Epithelial cell of prostate (primary cell): ENCODE measurements at regions not wholly inside any gene's neighbourhood (a gene's known extent, or its start where the extent isn't known, plus 50 kb on each side); places are given as distances from the start of the nearest gene placed in this dataset.
"Not testable (repeated sequence)": the region's sequence is repeated elsewhere in the genome, so short reads cannot be mapped to it uniquely, and the experiment has no call there.

Experiments used
- DNase-seq: peaks from one replicate; pipeline ENCODE4 v3.0.0-alpha.2; 2011; ENCODE audit warnings: low read depth, low spot score
- H3K27ac ChIP-seq: fragments of 450-650 bp; 2 replicates; pipeline ENCODE4 v1.5.1; 2017; ENCODE audit warnings: mild to moderate bottlenecking

DNA sequence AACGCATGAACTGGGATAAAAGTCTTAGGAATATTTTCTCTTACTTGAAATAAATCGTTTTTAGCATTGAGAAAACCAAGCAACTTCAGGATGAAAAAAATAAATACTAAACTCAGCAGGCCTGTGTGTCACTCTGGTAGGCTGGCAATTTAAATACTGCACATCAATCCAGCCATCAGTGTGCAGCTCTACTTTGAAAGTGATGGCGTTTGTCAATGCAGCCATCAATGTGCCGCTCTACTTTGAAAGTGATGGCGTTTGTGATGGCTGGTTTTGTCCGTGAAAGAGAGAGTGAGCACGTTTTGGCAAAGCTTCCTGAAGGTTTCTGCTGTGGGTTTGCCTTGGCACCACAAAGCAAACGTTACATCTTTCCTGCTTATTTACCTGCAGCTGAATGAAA, 543.5 kb upstream of the SALL3 start:
- DNase-seq: no peak
- no peak overlapping the region for H3K27ac ChIP-seq

DNA sequence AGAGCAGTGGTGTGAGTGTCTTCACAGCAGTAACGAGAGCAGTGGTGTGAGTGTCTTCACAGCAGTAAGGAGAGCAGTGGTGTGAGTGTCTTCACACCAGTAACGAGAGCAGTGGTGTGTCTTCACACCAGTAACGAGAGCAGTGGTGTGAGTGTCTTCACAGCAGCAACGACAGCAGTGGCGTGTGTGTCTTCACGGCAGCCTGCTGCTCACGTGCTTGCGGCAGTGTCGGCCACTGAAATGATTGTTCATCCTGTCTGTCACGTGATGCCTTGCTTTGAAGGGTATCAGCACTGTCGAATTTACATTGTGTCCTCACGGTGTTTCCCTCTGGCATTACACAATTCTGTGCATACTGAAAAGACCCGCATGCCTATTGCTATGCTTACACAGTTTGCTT, 541.4 kb upstream of the SALL3 start:
- not testable (repeated sequence) for DNase-seq, H3K27ac ChIP-seq

DNA sequence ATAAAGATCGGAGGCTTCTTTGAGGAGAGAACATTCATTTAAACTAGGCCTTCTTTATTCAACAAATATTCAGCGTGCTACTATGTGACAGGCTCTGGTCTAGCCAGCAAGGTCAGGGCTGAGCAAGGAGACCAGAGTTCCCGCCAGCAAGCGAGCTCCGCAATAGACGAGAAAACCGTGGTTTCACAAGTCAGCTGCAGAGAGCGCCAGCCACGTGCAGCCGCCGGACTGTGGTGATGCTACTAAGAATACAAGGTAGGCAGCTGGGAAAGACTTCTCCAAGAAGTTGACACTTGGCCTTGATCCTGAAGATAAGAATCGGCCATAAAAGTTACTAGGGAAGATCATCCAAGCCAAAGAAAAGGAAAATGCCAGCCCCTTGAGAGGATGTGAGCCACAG, 533.7 kb upstream of the SALL3 start:
- H3K27ac ChIP-seq: no peak overlapping the region
- no peak for DNase-seq

DNA sequence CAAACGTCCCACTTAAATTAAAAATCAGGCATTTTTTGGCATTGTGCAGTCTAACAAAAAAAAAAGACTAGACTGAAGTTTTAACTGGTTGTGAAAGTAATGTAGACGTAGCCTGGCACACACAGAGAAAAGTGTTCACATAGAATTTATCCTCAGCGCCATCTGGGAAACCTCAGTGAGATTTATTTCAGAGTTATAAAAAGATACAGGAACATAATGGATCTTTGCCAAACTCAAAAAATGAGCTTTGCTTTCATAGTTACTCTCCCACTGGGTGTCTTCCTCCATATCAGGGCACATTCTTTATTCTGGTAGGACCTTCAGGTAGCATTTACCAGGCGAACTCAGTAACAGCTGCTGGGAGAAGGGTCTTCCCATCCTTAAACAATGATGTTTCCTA, 532.4 kb upstream of the SALL3 start:
- H3K27ac ChIP-seq: no peak overlapping the region
- DNase-seq: no peak

DNA sequence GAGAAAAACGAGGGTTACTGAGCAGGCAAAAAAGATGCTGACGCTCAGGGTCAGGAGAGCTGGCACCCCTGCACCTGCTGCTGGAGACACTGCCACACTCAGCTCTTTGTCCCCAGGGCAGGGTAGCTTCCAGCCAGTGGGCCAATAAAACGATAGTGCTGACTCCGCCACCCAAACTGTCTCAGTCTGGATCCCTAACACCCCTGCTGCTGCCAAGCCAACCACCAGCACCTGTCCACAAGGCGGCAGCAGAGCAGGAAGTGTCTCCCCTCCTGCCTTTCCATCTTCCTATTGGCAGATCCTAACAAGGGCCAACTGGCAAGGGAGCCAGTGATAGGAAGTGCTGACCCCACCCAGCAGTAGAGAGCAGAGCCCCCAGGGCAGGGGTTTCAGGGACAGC, 531.5 kb upstream of the SALL3 start:
- DNase-seq: no peak
- no peak overlapping the region for H3K27ac ChIP-seq

DNA sequence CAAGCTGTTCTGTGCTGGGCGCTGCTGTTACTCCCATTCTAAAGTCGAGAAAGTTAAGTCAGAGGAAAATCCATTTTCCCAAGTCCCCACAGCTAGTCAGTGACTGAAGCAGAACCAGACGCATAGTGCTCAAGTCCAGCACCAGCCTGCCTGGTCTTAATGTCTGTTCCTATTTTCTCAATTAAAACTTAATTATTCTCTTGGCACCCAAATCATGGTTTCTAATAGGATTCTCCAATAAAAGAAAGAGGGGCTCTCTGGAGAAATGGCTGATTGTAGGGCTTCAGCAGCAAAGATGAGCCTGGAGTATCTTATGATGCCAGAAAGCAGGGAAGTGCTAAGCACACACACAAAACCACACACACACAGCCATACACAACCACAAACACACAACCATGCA, 531.0 kb upstream of the SALL3 start:
- H3K27ac ChIP-seq: no peak overlapping the region
- no peak for DNase-seq

DNA sequence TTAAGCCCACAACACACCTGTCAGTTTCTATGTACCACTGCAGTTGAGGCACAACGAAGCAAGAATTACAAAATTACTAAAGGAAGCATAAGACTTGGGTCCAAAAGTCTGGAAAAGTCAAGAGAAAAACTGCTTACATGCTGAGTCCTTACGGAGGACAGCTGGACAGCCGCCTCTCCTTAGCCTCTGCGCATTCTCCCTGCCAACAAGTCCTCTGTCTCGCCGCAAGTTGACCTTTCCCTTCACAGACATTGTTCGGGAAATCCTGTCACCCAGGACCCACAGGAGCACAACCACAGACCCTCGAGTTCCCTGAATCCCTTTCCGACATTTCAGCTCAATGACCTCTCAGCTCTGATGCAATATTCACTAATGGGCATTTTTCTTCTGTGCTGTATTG, 525.4 kb upstream of the SALL3 start:
- DNase-seq: no peak
- no peak overlapping the region for H3K27ac ChIP-seq

DNA sequence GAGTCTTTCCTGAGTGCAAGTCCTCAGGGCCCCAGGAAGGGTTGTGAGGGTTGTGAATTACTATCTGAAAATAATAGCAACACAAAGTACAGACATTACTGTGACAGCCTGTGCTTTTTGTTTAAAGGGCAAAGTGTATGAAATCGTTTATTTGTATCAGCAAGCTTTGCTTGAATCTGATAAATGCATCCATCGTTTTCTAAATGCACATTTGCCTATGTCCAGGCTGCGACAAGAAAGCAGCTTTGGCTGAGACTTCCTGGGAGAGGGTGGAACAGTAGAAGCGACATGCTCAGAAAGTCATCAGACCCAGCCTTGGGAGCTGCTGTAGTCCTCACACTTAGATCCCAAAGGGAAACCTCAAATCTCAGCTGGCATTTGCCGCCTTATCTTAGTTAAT, 524.2 kb upstream of the SALL3 start:
- H3K27ac ChIP-seq: no peak overlapping the region
- DNase-seq: no peak

DNA sequence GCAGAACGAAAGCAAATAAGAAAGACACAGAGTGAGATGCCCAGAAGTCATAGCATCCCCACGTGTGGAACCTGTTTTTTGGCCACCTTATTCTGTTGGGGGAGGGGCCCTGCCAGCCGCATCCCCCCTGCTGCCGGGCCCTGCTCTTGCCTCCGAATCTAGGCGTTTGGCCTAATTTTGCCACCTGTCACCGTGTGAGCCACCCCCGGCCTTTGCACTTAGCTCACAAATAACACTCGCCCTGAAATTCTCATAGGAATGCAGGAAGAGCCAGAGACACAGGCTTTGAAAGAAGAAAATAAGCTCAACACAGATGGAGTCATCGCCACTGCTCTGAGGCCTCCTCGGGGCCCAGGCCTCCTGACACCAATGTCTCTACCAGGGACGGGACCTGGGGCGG, 522.6 kb upstream of the SALL3 start:
- no peak overlapping the region for H3K27ac ChIP-seq
- DNase-seq: no peak

DNA sequence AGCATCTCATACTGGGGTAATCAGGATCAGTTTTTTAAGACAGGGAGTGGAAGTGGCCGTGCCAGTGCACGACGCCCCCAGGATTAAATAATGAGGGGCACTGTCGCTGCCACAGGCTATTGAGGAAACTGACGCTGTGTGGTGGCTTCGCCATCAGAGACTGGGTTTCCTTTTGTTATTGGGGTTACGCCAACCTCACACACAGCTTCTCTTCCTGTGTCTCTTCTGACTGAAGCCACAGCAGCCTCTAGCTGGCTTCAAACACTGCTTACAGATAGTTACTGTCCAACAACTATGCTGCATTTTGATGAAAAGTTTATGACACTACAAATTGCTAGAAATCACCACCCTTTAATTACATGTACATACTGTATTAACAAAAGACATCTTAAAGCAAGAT, 521.9 kb upstream of the SALL3 start:
- no peak for DNase-seq
- H3K27ac ChIP-seq: no peak overlapping the region

DNA sequence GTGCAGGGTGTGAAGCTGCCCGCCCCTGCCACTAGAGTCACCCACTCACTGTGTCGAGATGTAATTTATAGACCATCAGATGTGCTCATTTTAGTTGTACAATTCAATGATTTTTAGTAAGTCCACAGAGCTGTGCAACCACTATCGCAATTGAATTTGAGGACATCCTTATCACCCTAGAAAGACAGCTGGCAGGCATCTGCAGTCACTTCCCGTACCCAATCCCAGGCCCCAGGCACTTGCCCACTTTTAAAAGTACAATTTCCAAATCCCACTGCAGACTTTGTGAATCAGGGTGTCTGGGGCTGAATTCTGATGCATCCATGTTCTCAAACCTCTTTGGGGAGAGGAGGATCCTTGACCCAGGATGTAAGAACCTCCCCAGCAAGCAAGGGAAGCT, 521.3 kb upstream of the SALL3 start:
- no peak for DNase-seq
- H3K27ac ChIP-seq: no peak overlapping the region

DNA sequence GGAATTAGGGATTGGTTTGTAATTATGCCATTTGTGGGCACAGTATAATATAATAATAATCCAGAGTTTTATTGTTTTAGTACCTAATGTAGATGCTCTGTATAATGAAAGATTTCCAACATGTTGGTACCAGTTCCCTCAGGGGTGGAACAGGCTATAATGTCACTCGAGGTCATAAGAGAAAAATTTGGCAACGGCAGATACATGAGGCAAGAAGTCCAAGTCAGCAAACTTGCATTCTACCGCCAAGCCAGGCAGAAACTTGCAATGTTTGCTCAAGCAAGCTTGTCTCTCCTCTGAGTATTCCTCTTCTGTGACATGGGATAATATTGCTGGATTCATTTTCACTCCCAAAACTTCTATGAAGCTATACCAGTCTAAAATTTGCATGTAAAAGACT, 520.0 kb upstream of the SALL3 start:
- no peak for DNase-seq
- no peak overlapping the region for H3K27ac ChIP-seq

DNA sequence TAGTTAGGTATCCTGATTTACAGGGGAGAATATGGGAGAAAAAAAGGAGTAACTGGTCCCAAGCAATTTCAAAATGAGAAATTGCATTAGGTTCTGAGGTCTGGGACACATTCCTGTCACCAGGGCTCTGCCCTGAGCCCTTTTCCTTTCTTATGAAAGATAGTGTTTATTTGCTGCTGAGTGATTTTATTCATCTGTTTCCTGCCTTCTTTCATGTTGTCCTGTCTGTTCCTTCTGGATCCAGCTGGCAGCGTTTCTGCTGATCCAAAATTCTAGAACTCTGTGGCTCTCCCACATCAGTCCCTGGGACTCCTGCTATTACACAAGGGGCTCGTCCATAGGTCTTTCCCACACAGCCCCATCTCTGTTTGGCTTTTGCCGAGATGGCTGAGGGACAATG, 519.1 kb upstream of the SALL3 start:
- H3K27ac ChIP-seq: no peak overlapping the region
- no peak for DNase-seq

DNA sequence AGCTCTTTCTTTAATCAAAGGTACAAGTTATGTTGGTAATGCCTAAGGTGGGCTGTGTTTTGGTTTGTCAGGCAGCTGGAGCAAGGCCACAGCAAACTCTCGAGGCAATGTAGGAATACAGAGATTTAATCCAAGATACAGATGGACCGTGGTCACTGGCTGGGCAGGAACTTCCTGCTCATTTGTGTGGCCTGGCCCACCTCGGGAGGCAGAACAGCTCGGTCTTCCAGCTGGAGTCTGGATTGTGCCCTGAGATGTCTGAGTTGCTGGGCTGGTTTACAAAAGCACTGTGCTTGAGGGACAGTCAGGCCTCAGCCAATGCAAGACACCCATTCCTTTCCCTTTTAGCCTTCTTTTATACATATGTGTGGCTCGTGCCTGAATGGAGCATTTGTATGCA, 506.1 kb upstream of the SALL3 start:
- DNase-seq: no peak
- H3K27ac ChIP-seq: no peak overlapping the region

DNA sequence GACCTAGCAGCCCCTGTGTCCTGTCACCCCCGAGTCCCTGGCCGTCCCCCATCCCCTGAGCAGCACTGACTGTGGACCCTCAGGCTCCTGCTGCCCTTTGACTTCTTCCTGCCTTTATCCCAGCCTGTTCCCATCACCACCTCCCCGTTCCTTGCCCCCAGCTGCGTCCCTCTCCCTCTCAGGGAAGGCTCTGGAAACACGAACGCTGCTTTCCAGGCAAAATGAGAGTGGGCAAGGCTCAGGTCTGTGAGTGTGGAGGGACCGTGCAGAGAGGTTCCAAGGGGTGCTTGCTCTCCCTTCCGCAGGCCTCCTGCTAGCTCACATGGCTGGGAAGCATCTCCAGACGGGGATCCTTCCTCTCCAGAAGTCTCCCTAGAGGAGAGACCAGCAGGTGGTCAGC, 501.8 kb upstream of the SALL3 start:
- no peak overlapping the region for H3K27ac ChIP-seq
- no peak for DNase-seq

DNA sequence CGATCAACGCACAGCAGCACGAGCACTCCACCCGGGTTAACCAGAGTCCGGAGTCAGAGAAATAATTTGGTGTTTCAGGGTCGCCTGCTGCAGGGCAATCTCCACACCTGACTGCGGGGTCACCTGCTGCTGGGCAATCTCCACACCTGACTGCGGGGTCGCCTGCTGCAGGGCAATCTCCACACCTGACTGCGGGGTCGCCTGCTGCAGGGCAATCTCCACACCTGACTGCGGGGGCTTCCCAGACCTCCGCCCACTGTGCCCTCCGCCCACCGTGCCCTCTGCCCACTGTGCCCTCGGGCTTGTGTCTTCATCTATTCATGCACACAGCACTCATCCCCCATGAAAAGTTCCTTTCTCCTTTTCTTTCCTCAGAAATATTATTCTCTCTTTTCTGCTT, 500.2 kb upstream of the SALL3 start:
- no peak for DNase-seq
- no peak overlapping the region for H3K27ac ChIP-seq

DNA sequence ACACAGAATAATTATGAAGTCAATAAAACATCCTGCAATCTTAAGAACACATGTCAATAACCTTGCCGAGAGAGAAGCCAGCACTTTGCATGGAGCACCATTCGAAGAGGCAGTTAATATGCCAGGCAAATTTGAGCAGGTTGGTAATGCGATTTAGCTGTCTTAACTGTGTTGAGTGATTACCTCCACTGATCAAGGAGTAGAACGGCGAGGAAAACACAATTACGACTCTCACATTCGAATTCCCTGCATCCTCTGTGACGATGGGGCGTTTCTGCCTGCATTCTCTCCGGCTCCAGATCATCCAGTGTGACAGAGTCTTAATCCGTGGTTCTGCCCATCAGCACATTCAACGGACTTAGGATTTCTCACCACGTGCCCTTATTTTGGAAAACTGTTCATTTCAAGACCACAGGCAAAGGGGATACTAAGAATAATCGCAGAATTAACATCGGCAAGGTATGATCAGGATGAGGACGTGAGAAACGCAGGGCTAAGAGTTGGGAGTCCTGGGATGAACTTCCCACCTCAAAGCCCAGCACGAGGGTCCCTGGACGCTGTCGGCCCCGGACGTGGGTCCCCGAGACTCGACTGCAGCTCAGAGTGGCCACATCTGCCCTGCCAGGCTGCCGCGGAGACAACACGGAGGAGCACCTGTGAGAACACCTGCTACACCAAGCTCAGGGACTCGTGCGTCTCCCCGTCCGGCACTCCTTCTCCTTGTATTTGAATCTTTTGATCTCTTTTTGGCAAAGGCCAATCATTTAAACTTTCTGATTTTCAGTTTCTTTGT, 499.2 kb upstream of the SALL3 start:
- DNase-seq: no peak
- H3K27ac ChIP-seq: no peak overlapping the region

DNA sequence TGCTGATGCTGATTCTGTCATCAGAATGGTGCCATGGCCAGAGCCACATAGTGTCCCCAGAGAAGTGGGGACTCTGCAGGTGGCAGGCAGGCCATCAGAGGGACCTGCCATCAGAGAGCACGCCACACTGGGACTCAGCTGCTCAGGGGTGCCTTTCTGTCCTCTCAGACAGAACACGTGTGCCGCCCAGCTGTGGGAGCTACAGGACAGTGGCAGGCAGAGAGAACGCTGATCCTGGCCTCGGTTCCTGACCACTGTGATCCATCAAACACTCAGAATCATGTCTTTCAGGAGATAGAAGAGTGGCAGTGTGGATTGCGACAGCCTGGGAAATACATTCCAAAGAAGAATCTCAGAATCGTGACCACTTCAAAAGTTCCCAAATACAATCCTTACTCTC, 497.2 kb upstream of the SALL3 start:
- DNase-seq: no peak
- no peak overlapping the region for H3K27ac ChIP-seq

DNA sequence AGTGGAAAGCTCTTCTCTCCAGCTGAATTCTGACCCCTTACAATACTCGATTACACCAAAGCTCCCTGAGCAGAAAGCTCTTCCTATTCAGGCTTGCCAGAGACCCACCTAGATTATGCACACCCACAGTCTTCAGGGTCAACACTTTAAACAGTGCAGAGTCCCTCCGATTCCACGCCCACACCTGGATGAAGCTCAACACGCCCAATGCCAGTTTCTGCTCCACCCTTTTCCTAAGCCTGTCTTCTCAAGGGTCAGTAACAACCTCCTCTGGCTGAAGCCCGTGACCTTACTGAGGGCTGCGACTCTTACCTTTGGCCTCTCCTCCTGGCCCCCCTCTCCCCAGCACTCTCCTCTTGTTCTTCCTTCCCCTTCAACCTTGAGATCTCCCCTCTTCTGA, 492.0 kb upstream of the SALL3 start:
- no peak overlapping the region for H3K27ac ChIP-seq

DNA sequence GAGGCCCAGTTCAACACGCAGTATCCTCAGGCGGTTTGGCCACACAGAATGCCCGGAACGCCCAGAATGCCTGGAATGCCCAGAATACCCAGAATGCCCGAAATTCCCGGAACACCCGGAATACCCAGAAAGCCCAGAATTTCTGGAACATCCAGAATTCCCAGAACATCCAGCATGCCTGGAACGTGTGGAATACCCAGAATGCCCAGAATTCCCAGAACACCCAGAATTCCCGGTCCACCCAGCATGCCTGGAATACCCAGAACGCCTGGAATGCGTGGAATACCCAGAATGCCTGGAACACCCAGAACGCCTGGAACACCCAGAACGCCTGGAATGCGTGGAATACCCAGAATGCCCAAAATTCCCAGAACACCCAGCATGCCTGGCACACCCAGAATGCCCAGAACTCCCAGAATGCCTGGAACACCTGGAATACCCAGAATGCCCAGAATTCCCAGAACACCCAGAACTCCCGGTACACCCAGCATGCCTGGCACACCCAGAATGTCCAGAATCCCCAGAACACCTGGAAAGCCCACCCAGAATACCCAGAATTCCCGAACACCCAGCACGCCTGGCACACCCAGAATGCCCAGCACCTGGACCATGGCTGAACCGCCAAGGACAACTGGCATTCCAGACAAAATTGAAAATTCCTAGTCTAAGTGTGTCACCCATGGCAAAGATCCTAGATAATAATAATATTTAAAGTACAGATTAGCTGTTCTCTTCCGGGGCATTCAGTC, 487.4 kb upstream of the SALL3 start:
- H3K27ac ChIP-seq: no peak overlapping the region
- DNase-seq: no peak

More for the DNA sequence above, 492.0 kb upstream of the SALL3 start:
- no peak for DNase-seq

DNA sequence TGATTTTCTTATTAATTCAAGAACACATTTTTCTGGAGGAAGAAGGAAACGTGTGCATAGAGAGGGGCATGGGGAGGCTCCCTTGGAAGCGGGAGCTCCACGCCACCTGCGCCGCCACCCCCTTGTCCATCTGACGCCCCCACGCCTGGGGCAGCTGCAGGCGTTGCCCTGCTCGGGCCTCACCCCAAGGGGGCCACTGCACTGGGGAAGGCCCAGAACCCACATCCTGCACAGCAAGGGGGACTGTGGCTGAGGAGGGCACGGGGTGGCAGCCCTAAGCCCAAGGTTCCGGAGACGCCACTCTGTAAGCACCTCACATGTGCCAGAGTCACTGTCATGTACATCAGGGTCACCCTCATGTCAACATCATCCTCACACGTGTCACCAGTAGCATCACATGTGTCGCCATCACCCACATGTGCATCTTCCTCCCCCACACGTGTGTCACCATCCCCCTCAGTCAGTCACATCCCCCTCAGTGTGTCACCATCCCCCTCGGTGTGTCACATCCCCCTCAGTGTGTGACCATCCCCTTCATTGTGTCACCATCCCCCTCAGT, 486.7 kb upstream of the SALL3 start:
- H3K27ac ChIP-seq: no peak overlapping the region
- no peak for DNase-seq

DNA sequence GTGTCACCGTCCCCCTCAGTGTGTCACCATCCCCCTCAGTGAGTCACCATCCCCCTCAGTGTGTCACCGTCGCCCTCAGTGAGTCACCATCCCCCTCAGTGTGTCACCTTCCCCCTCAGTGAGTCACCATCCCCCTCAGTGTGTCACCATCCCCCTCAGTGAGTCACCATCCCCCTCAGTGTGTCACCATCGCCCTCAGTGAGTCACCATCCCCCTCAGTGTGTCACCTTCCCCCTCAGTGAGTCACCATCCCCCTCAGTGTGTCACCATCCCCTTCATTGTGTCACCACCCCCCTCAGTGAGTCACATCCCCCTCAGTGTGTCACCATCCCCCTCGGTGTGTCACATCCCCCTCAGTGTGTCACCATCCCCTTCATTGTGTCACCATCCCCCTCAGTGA, 486.1 kb upstream of the SALL3 start:
- not testable (repeated sequence) for H3K27ac ChIP-seq, DNase-seq
